Epithelial cell of proximal tubule (primary cell): ENCODE measurements at regions not wholly inside any gene's neighbourhood (a gene's known extent, or its start where the extent isn't known, plus 50 kb on each side); places are given as distances from the start of the nearest gene placed in this dataset.
"Not testable (repeated sequence)": the region's sequence is repeated elsewhere in the genome, so short reads cannot be mapped to it uniquely, and the experiment has no call there.

Experiments
- DNase-seq: peaks from one replicate; pipeline ENCODE4 v3.0.0-alpha.2; 2011; ENCODE audit warnings: low read depth
- H3K4me3 ChIP-seq: 2 replicates; pipeline ENCODE4 v1.5.1; 2011; ENCODE audit warnings: low read depth, mild to moderate bottlenecking, low read length
- CTCF ChIP-seq: conservative IDR thresholded peaks from 2 replicates; pipeline ENCODE4 v1.5.1; 2012; ENCODE audit warnings: low read depth, mild to moderate bottlenecking, low read length

GRCh38 chr18:5029592-5029991 lies 167.5 kb downstream of the AKAIN1 start:
- no peak for DNase-seq
- no peak overlapping the region for H3K4me3 ChIP-seq
- TF ChIP-seq CTCF = no peak

- no peak for DNase-seq
- H3K4me3 ChIP-seq = no peak overlapping the region
- no peak for TF ChIP-seq CTCF
Measured at GRCh38 chr18:5024741-5025140, 172.3 kb downstream of the AKAIN1 start.

- DNase-seq = no peak
- no peak overlapping the region for H3K4me3 ChIP-seq
- TF ChIP-seq CTCF = no peak
Measured at GRCh38 chr18:5021558-5021957, 175.5 kb downstream of the AKAIN1 start.

- no peak for TF ChIP-seq CTCF
- no peak overlapping the region for H3K4me3 ChIP-seq
- DNase-seq = no peak
Measured at GRCh38 chr18:5015213-5015612, 181.8 kb downstream of the AKAIN1 start.

GRCh38 chr18:5004031-5004820 lies 192.8 kb downstream of the AKAIN1 start:
- DNase-seq, H3K4me3 ChIP-seq: not testable (repeated sequence)

GRCh38 chr18:4994710-4995109 lies 202.3 kb downstream of the AKAIN1 start:
- no peak for TF ChIP-seq CTCF
- no peak for DNase-seq
- H3K4me3 ChIP-seq = no peak overlapping the region

GRCh38 chr18:4987452-4988405 lies 209.3 kb downstream of the AKAIN1 start:
- TF ChIP-seq CTCF = no peak

More at GRCh38 chr18:4987452-4988405, 209.3 kb downstream of the AKAIN1 start:
- DNase-seq = no peak
- no peak overlapping the region for H3K4me3 ChIP-seq
